ENCODE measurements at regions not wholly inside any gene's neighbourhood (a gene's known extent, or its start where the extent isn't known, plus 50 kb on each side); places are given as distances from the start of the nearest gene placed in this dataset.

DNA sequence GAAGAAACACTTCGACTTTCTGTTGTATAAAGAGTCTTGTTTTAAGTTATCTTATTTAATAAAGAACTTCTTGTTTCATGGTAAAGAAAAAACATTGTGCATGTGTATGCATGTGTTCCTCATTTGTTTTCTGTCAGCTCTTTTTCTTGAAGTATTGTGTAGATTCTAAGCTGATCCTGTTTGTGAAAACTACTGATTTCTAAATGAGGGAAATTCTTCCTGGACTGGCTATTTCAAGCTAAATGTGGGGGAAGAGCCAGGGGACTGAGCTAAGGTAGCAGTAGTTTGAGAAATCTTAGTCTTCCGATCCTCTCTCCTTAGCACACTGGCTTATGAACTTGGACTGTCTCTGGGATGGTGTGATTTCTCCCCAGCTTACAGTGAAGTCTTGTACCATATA, 56.4 kb upstream of the RBMS1 start:
- no peaks in the 10 kb centered on the region for H3K9me3 ChIP-seq (ENCODE audit: low read depth, low read length)
- H3K4me1 ChIP-seq (ENCODE audit: insufficient read depth, low read length), result peaks cover 7% of the 10 kb centered on the region
- H3K27me3 ChIP-seq (ENCODE audit: insufficient read depth, low read length), result peaks cover 8% of the 10 kb centered on the region
- H3K4me3 ChIP-seq (ENCODE audit: low read length), result no peak overlapping the region

DNA sequence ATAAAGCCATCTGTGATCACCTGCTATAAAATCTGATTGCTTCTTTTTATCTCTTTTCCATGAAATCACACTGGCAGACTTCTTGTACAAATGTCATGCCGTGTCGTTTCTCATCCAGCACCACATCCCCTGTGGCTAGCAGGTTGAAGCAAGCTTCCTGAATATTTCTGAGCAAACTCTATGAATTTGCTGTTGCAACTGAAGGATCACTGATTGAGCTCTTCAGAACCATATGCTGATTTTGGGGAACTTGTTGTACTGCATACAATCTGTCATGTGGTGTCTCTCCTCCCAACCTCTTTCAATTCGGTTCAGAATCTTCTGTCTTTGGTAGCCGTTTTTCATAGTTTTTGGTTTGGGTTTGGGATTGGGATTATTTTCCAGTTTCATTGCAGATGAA, 57.7 kb upstream of the RBMS1 start:
- Histone ChIP-seq H3K4me1 (ENCODE audit: insufficient read depth, low read length) (peaks cover 7% of the 10 kb centered on the region), H3K4me3 (ENCODE audit: low read length) (no peak overlapping the region), H3K9me3 (ENCODE audit: low read depth, low read length) (no peaks in the 10 kb centered on the region), H3K27me3 (ENCODE audit: insufficient read depth, low read length) (peaks cover 8% of the 10 kb centered on the region)

DNA sequence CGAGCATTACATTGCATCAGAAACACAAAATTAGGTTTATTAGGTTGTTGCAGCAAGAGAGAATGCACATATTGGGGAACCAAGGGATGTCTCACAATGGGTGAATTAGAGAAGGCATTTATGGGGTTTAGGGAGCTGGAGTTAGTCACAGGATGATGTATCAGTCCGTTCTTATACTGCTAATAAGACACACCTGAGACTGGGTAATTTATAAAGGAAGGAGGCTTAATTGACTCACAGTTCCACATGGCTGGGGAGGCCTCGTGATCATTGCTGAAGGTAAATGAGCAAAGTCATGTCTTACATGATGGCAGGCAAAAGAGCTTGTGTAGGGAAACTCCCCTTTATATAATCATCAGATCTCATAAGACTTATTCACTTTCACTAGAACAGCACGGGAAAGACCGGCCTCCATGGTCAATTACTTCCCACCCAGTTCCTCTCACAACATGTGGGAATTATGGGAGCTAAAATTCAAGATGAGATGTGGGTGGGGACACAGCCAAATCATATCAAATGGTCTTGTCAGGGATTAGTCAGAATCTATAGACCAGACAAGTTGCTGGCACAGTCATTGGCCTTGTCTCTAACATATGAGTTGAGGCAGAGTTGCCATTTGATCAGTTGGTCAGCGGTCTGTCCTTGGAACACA, 61.9 kb upstream of the RBMS1 start:
- H3K4me1 ChIP-seq (ENCODE audit: insufficient read depth, low read length), result peaks cover 7% of the 10 kb centered on the region
- peaks cover 5% of the 10 kb centered on the region for H3K27me3 ChIP-seq (ENCODE audit: insufficient read depth, low read length)
- H3K4me3 ChIP-seq (ENCODE audit: low read length), result no peak overlapping the region
- H3K9me3 ChIP-seq (ENCODE audit: low read depth, low read length), result no peaks in the 10 kb centered on the region

DNA sequence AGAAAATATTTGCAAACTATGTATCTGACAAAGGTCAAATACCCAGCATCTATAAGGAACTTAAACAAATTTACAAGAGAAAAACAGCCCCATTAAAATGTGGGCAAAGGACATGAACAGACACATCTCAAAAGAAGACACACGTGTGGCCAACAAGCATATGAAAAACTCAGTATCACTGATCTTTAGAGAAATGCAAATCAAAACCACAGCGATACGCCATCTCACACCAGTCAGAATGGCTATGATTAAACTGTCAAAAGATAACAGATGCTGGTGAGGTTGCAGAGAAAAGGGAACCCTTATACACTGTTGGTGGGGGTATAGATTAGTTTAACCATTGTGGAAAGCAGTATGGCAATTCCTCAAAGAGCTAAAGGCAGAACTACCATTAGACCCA, 64.3 kb upstream of the RBMS1 start:
- H3K27me3 ChIP-seq (ENCODE audit: insufficient read depth, low read length), result no peaks in the 10 kb centered on the region
- peaks cover 11% of the 10 kb centered on the region for H3K4me1 ChIP-seq (ENCODE audit: insufficient read depth, low read length)
- no peaks in the 10 kb centered on the region for H3K9me3 ChIP-seq (ENCODE audit: low read depth, low read length)
- no peak overlapping the region for H3K4me3 ChIP-seq (ENCODE audit: low read length)

DNA sequence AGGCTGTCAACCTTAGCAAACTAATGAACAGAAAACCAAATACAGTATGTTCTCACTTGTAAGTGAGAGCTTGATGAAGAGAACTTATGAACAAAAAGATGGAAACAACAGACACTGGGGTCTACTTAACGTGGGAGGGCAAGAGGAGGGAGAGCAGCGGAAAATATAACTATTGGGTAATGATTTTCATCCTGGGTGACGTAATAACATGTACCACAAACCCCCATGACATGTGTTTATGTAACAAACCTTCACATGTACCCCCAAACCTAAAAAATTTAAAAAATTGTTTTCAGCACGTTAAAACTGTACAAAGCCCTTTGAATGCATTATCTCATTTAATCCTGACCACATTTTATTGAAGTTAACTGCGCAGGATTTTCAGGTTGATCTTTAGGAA, 64.9 kb upstream of the RBMS1 start:
- H3K27me3 ChIP-seq (ENCODE audit: insufficient read depth, low read length), result no peaks in the 10 kb centered on the region
- H3K4me1 ChIP-seq (ENCODE audit: insufficient read depth, low read length), result peaks cover 11% of the 10 kb centered on the region
- no peaks in the 10 kb centered on the region for H3K9me3 ChIP-seq (ENCODE audit: low read depth, low read length)
- no peak overlapping the region for H3K4me3 ChIP-seq (ENCODE audit: low read length)

DNA sequence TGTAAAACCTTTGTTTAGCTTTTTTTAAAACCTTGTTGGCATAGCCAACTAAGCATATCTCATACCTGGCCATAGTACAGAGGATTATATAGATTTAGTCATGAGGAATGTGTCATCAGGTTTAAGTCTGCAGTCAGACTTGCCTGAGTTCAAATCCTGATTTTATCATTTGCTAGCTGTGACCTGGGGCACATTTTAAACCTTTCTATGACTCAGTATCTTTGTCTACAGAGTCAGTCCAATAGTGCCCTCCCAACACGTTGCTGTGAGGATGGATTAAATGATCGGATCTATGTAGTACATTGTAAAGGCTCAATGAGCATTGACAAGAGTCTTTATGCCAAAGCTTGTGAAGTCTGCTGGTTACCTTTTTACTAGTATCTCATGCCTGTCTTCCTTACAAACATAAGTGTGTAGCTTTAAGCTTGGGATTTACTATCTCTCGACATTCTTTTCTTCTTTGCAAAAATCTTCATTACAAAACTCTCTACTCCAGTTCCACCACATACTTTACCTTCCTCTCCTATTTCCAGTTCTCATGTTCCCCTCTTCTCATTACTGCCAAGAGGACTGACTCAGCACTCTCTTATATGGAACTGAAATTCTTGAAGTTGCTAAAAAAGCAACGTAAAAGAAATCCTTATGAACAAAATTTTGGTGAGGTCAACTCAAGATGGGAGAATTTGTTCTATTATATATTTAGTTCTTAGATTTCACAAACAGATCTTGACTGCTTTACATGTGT, 68.1 kb upstream of the RBMS1 start:
- Histone ChIP-seq H3K27me3 (ENCODE audit: insufficient read depth, low read length) (no peaks in the 10 kb centered on the region), H3K4me1 (ENCODE audit: insufficient read depth, low read length) (peaks cover 35% of the 10 kb centered on the region), H3K9me3 (ENCODE audit: low read depth, low read length) (no peaks in the 10 kb centered on the region), H3K4me3 (ENCODE audit: low read length) (no peak overlapping the region)

DNA sequence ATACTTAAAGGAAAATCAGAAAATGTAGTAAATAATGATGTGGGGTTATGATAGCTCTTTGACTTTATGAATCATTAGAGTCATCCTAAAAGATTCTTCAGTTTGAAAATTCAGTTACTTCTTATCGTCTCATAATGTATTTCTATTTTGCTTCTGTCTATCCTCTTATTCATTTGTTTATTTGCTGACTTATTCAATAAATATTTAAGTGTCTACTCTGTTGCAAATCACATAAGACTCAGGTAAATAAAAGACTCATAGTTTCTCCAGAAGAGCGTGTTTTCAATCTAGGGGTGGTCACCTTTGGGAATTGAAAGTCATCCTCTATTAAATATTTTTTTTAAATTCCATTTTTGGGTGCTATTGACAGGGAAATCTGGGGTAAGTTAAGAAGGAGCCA, 69.1 kb upstream of the RBMS1 start:
- H3K4me3 ChIP-seq (ENCODE audit: low read length), result no peak overlapping the region
- peaks cover 40% of the 10 kb centered on the region for H3K4me1 ChIP-seq (ENCODE audit: insufficient read depth, low read length)
- no peaks in the 10 kb centered on the region for H3K9me3 ChIP-seq (ENCODE audit: low read depth, low read length)
- H3K27me3 ChIP-seq (ENCODE audit: insufficient read depth, low read length), result no peaks in the 10 kb centered on the region

DNA sequence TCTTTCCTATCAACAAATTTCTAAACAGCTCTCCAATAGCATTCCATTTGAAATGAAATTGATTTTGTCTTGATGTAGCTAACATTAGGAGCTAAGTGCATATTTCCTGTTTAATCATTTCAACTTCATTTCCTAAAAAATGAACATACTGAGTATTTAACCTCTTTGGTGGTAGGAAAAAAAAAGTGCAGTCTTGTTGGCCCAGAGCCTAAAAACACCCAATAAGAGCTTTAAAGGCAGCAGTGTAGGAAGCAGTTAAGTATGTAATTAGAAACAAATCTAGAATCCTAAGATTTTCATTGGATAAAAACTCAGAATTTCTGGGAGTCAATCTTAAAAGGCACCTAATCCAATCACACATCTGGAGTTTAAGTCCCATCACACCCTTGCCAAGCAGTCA, 71.0 kb upstream of the RBMS1 start:
- H3K27me3 ChIP-seq (ENCODE audit: insufficient read depth, low read length), result no peaks in the 10 kb centered on the region
- H3K4me3 ChIP-seq (ENCODE audit: low read length), result no peak overlapping the region
- H3K4me1 ChIP-seq (ENCODE audit: insufficient read depth, low read length), result peaks cover 55% of the 10 kb centered on the region

DNA sequence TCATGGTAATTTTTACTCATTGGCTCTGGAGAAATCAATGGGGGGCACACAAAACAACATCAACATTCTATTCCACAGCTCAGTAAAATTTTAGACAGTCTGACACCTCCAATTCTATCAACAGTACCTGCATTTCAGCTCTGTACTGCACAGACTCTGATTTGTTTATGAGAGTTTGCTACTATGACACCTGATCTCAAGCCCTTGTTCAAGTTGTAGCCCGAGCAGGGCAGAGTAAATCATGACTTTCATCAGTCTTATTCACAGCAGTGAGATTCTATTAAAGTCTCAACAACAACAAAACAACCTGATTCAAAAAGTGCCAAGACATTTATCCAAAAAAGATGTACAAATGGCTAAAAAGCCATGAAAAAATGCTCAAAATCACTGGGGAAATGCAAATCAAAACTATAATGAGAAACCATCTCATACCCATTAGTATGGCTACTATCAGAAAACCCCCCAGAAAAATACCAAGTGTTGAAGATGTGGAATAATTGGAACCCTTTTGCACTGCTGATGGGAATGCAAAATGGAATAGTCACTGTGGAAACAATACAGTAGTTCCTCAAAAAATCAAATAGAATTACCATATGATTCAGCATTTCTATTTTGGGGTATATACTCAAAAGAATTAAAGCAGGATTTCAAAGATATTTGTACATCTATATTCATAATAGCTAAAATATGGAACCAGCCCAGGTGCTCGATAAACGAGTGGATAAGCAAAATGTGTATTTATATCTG, 71.7 kb upstream of the RBMS1 start:
- no peaks in the 10 kb centered on the region for H3K27me3 ChIP-seq (ENCODE audit: insufficient read depth, low read length)
- H3K9me3 ChIP-seq (ENCODE audit: low read depth, low read length), result no peaks in the 10 kb centered on the region
- peaks cover 61% of the 10 kb centered on the region for H3K4me1 ChIP-seq (ENCODE audit: insufficient read depth, low read length)
- no peak overlapping the region for H3K4me3 ChIP-seq (ENCODE audit: low read length)

More for the DNA sequence above, 71.0 kb upstream of the RBMS1 start:
- no peaks in the 10 kb centered on the region for H3K9me3 ChIP-seq (ENCODE audit: low read depth, low read length)

DNA sequence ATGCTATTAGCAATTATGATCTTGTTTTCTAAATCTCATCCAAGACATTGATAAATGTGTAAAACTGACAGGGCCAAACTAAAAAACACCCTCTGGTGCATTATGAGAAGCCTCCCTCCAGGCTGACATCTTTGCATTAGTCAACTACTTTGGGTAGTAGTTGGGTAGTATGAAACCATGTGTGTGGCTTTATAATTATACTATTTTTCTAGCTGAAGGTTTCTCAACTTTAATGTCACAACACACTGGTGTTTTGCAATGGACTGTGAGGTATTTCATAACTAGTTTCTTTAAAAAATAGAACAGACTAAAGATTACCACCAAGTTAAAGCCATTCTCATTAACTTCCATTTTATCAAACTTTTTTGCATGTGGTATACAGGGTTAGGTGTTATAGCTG, 73.1 kb upstream of the RBMS1 start:
- H3K4me3 ChIP-seq (ENCODE audit: low read length), result no peak overlapping the region
- no peaks in the 10 kb centered on the region for H3K9me3 ChIP-seq (ENCODE audit: low read depth, low read length)
- H3K4me1 ChIP-seq (ENCODE audit: insufficient read depth, low read length), result peaks cover 63% of the 10 kb centered on the region
- no peaks in the 10 kb centered on the region for H3K27me3 ChIP-seq (ENCODE audit: insufficient read depth, low read length)

DNA sequence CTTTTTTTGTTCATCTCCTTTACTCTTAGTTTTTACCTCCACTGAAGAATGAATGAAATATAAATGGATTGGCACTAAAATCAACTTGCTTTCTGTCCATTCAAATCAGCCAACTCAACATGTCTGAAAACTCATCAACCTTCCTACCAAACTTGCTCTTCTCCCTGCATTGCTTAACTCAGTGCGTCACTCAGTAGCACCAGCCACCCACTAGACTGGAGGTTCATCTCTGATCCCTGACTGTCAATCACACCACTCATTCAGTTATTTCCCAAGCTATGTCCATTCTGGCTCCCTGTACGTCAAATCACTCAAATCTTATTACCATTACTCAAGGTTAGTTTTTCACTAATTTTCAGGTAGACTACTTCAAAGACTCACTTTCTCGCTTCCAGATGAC, 75.2 kb upstream of the RBMS1 start:
- Histone ChIP-seq H3K4me3 (ENCODE audit: low read length) (no peak overlapping the region), H3K9me3 (ENCODE audit: low read depth, low read length) (no peaks in the 10 kb centered on the region), H3K4me1 (ENCODE audit: insufficient read depth, low read length) (peaks cover 60% of the 10 kb centered on the region), H3K27me3 (ENCODE audit: insufficient read depth, low read length) (no peaks in the 10 kb centered on the region)

DNA sequence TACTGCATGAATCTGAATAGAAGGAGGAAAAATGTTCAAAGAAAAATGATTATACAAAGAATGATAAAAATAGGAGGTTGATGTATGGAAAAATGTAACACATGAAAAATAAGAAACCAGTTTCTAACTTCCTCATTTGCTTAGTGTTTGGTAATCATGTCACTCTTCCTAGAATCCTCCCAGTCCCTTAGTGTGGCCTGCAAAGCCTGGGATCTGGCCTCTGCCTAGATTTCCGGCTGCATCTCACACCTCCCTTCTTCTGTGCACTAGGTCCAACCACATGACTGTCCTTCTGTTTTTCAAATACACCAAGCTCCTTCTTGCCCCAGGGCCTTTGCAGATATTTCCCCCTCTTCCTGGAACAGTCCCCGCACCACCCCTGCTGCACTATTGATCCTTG, 76.8 kb upstream of the RBMS1 start:
- H3K27me3 ChIP-seq (ENCODE audit: insufficient read depth, low read length), result no peaks in the 10 kb centered on the region
- no peaks in the 10 kb centered on the region for H3K9me3 ChIP-seq (ENCODE audit: low read depth, low read length)
- H3K4me3 ChIP-seq (ENCODE audit: low read length), result no peak overlapping the region
- peaks cover 60% of the 10 kb centered on the region for H3K4me1 ChIP-seq (ENCODE audit: insufficient read depth, low read length)

DNA sequence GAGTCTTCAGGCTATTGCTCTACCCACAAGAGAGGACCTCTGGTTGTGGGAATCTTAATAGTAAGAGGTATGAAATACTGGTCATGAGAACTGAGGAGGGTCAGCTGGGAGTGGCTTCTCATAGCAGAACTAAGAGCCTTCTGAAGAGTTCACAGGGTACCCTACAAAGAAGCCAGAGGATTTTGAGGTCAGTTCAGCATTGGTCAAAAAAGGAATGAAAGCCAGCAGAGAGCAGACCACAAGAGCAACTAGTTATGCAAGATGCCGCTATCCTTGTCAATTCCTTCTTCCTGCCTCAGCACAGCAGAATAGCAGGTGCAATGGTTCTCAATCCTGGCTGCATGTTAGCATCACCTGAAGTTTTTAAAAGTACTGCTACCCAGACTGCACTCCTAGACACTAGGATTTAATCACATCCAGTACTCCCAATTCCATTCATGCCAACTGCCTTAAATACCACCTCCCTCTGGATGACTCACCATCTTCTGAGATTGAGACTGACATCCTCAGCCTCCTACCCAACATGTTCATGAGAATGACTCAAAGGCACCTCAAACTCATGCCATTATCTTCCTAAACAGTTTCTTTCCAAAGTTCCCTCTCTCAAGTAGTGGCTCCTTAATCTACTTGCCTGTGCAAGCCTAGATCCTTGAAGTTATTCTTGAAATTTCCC, 81.0 kb upstream of the RBMS1 start:
- no peaks in the 10 kb centered on the region for H3K9me3 ChIP-seq (ENCODE audit: low read depth, low read length)
- H3K27me3 ChIP-seq (ENCODE audit: insufficient read depth, low read length), result no peaks in the 10 kb centered on the region

DNA sequence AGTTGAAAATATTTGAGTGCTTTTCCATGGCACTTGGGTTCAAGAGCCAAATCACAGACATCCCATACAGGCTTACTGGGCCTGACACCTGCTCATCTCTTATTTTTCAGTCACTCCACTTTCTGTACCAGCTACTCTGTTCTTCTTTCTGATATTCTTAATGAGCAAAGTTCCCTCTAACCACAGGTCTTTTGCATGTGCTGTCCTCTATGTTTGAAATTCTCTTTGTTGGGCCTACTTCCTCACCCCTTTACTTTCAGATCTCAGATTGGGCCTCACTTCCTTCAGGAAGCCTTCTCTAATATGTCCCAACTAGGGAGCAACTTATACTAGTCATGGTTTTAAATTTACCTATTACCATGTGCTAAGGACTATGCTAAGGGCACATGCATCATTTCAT, 81.8 kb upstream of the RBMS1 start:
- no peak overlapping the region for H3K4me3 ChIP-seq (ENCODE audit: low read length)
- peaks cover 30% of the 10 kb centered on the region for H3K4me1 ChIP-seq (ENCODE audit: insufficient read depth, low read length)
- no peaks in the 10 kb centered on the region for H3K9me3 ChIP-seq (ENCODE audit: low read depth, low read length)
- H3K27me3 ChIP-seq (ENCODE audit: insufficient read depth, low read length), result no peaks in the 10 kb centered on the region

More for the DNA sequence above, 81.0 kb upstream of the RBMS1 start:
- no peak overlapping the region for H3K4me3 ChIP-seq (ENCODE audit: low read length)
- peaks cover 37% of the 10 kb centered on the region for H3K4me1 ChIP-seq (ENCODE audit: insufficient read depth, low read length)

DNA sequence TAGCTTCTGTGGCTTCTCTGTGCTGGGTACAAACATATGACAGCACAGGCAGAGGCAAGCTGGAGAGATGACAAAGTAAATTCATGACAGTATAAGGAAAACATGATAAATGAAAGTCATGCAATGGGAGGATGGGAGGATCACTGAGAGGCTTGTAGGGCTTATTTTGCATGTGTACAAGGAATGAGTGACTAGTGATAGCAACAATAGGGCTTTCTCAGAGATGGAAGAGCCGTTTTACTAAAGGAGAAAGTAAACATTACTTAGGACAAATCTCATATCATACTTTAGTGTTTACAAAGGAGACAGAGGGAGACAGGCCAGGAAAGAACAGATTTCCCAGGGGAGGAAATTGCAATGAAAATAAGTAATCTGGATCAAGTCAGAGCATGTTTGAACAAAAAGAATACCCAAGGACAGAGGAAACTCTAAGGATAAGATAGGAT, 82.5 kb upstream of the RBMS1 start:
- Histone ChIP-seq H3K9me3 (ENCODE audit: low read depth, low read length) (no peaks in the 10 kb centered on the region), H3K27me3 (ENCODE audit: insufficient read depth, low read length) (no peaks in the 10 kb centered on the region), H3K4me3 (ENCODE audit: low read length) (no peak overlapping the region), H3K4me1 (ENCODE audit: insufficient read depth, low read length) (peaks cover 23% of the 10 kb centered on the region)

All from mononuclear cell (primary cell).